Astrocyte of the spinal cord (primary cell): ENCODE measurements at regions not wholly inside any gene's neighbourhood (a gene's known extent, or its start where the extent isn't known, plus 50 kb on each side); places are given as distances from the start of the nearest gene placed in this dataset.
A peak's percentile ranks its signal among the peaks of the same experiment; 100 is the strongest.

ENCODE experiments used
- DNase-seq: peaks from one replicate; pipeline ENCODE4 v3.0.0; 2011; ENCODE audit warnings: low read depth, low spot score
- H3K4me3 ChIP-seq: 2 replicates; pipeline ENCODE4 v1.5.1; 2011; ENCODE audit warnings: low read depth, mild to moderate bottlenecking, low read length, moderate library complexity
- in situ Hi-C: cut with HindIII; loops from 2 replicates; pipeline ENCODE4 v1.10.0; 2017; ENCODE audit warnings: low sequenced_read_pairs
- TF ChIP-seq, protein P1 (sequence below): IDR thresholded peaks from 2 replicates; pipeline ENCODE4 v1.5.1; 2012; ENCODE audit warnings: low read depth, mild to moderate bottlenecking, low read length, inconsistent platforms

GRCh38 chr3:40876009-40876408, 323.3 kb upstream of the CTNNB1 start:
- H3K4me3 ChIP-seq: no peak overlapping the region
- TF ChIP-seq, protein P1, sequence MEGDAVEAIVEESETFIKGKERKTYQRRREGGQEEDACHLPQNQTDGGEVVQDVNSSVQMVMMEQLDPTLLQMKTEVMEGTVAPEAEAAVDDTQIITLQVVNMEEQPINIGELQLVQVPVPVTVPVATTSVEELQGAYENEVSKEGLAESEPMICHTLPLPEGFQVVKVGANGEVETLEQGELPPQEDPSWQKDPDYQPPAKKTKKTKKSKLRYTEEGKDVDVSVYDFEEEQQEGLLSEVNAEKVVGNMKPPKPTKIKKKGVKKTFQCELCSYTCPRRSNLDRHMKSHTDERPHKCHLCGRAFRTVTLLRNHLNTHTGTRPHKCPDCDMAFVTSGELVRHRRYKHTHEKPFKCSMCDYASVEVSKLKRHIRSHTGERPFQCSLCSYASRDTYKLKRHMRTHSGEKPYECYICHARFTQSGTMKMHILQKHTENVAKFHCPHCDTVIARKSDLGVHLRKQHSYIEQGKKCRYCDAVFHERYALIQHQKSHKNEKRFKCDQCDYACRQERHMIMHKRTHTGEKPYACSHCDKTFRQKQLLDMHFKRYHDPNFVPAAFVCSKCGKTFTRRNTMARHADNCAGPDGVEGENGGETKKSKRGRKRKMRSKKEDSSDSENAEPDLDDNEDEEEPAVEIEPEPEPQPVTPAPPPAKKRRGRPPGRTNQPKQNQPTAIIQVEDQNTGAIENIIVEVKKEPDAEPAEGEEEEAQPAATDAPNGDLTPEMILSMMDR: no peak
- DNase-seq: no peak
- in situ Hi-C loops: no loop called here

GRCh38 chr3:40876496-40876895, 322.8 kb upstream of the CTNNB1 start:
- TF ChIP-seq, protein P1: no peak
- DNase-seq: peak; percentile 49
- in situ Hi-C loops: no loop called here
- no peak overlapping the region for H3K4me3 ChIP-seq

DNA sequence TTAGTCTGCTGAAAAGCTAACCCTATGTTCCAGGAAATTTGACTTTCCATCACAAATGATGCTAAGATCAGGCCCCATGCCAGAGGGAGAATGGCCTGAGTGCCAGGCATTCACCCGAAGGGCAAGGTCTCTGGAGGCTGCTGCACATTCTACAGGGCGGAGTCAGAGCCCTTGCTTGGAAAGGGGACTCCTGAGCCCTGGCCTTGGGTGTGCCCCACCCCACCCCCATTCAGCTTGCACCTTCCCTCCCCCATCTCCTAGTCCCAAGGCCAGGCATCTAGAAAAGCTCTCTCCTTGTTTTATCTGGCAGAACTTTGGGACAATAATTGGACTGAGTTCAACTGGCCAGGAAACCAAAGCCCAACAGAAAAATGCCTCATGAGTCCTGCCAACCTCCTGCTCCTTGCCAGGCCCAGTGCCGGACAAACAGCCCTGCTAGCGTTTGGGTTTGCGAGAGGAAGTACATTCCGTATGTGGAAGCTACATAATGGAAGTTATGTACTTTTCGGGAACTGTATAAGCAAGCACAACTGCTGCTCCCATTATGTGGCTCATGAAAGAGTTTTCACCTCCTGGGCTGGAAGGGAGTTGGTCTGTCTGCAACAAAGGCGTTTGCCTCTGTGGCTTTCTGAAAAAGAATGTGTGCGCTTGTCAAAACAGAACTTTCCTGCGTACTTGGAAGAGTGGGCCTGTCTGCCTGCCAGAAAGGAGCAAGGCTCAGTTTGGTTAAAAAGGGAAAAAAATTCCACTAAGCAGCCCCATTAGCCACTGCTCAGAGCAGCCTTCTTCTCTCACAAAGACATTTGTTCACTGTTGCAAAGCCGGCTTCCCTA, 321.5 kb upstream of the CTNNB1 start:
- in situ Hi-C loops: no loop called here
- TF ChIP-seq, protein P1: no peak
- DNase-seq: peak; percentile 97
- H3K4me3 ChIP-seq: no peak overlapping the region

GRCh38 chr3:40878464-40878905, 320.8 kb upstream of the CTNNB1 start:
- in situ Hi-C loops: no loop called here
- TF ChIP-seq, protein P1: no peak

GRCh38 chr3:40885430-40885829, 313.9 kb upstream of the CTNNB1 start:
- in situ Hi-C loops: no loop called here
- H3K4me3 ChIP-seq: no peak overlapping the region
- TF ChIP-seq, protein P1: no peak
- no peak for DNase-seq

More at GRCh38 chr3:40878464-40878905, 320.8 kb upstream of the CTNNB1 start:
- no peak overlapping the region for H3K4me3 ChIP-seq
- DNase-seq: no peak

GRCh38 chr3:40886660-40887425, 312.5 kb upstream of the CTNNB1 start:
- in situ Hi-C loops: no loop called here
- no peak for DNase-seq
- TF ChIP-seq, protein P1: no peak
- no peak overlapping the region for H3K4me3 ChIP-seq
